Hepatocyte (in vitro differentiated cells): ENCODE measurements at regions not wholly inside any gene's neighbourhood (a gene's known extent, or its start where the extent isn't known, plus 50 kb on each side); places are given as distances from the start of the nearest gene placed in this dataset.

Experiments
- EZH2 ChIP-seq: fragments of 200-600 bp; sonication (generic); IDR thresholded peaks from 2 replicates; pipeline ENCODE4 v1.6.1; 2016; ENCODE audit warnings: antibody characterized with exemption, mild to moderate bottlenecking, borderline replicate concordance
- TF ChIP-seq, protein P1 (sequence below): fragments of 200-600 bp; sonication (generic); IDR thresholded peaks from 2 replicates; pipeline ENCODE4 v1.5.1; 2016; ENCODE audit warnings: antibody characterized with exemption, mild to moderate bottlenecking; ENCODE audit not compliant: poor library complexity

- TF ChIP-seq, protein P1, sequence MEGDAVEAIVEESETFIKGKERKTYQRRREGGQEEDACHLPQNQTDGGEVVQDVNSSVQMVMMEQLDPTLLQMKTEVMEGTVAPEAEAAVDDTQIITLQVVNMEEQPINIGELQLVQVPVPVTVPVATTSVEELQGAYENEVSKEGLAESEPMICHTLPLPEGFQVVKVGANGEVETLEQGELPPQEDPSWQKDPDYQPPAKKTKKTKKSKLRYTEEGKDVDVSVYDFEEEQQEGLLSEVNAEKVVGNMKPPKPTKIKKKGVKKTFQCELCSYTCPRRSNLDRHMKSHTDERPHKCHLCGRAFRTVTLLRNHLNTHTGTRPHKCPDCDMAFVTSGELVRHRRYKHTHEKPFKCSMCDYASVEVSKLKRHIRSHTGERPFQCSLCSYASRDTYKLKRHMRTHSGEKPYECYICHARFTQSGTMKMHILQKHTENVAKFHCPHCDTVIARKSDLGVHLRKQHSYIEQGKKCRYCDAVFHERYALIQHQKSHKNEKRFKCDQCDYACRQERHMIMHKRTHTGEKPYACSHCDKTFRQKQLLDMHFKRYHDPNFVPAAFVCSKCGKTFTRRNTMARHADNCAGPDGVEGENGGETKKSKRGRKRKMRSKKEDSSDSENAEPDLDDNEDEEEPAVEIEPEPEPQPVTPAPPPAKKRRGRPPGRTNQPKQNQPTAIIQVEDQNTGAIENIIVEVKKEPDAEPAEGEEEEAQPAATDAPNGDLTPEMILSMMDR: no peak
- no peak for TF ChIP-seq EZH2
Observed at GRCh38 chr20:62536871-62537401, 61.1 kb upstream of the GATA5 start.
